Neural progenitor cell (in vitro differentiated cells): ENCODE measurements at regions not wholly inside any gene's neighbourhood (a gene's known extent, or its start where the extent isn't known, plus 50 kb on each side); places are given as distances from the start of the nearest gene placed in this dataset.

Experiments
- EZH2 ChIP-seq: fragments of 200-600 bp; sonication (generic); IDR thresholded peaks from 2 replicates; pipeline ENCODE4 v1.6.1; 2017; ENCODE audit warnings: antibody characterized with exemption, mild to moderate bottlenecking, moderate library complexity
- EZH2phosphoT487 ChIP-seq: fragments of 200-600 bp; sonication (generic); IDR thresholded peaks from 2 replicates; pipeline ENCODE4 v1.6.1; 2017; ENCODE audit warnings: antibody characterized with exemption
- TF ChIP-seq, protein P1 (sequence below): fragments of 200-600 bp; sonication (generic); IDR thresholded peaks from 2 replicates; pipeline ENCODE4 v1.5.1; 2017; ENCODE audit warnings: antibody characterized with exemption, mild to moderate bottlenecking

DNA sequence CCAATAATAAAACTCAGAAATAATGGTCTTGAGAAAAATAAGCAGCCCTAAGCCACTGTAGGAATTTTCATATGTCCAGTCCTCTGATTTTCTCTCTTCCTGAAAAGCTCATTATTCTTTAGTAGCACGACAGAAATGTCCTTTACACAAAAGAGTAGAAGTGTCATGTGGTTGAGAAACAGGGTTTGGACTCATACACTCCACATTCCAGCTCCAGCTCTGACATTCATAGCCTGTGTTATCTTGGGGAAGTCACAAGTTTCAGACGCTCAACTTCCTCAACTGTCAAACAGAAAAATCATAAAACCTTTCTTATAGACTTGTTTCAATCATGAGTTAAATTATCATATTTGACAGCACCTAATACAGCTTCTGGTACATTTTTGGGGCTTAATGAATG, 511.5 kb downstream of the TNS1 start:
- TF ChIP-seq, protein P1, sequence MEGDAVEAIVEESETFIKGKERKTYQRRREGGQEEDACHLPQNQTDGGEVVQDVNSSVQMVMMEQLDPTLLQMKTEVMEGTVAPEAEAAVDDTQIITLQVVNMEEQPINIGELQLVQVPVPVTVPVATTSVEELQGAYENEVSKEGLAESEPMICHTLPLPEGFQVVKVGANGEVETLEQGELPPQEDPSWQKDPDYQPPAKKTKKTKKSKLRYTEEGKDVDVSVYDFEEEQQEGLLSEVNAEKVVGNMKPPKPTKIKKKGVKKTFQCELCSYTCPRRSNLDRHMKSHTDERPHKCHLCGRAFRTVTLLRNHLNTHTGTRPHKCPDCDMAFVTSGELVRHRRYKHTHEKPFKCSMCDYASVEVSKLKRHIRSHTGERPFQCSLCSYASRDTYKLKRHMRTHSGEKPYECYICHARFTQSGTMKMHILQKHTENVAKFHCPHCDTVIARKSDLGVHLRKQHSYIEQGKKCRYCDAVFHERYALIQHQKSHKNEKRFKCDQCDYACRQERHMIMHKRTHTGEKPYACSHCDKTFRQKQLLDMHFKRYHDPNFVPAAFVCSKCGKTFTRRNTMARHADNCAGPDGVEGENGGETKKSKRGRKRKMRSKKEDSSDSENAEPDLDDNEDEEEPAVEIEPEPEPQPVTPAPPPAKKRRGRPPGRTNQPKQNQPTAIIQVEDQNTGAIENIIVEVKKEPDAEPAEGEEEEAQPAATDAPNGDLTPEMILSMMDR: no peak
- TF ChIP-seq EZH2 (no peak), EZH2phosphoT487 (no peak)
